Dendritic cell treated with granulocyte-macrophage colony-stimulating factor and Interleukin-4, amounts not matched to agents 40 ng/mL and 50 ng/mL, for 4 days (primary cell): ENCODE measurements at regions not wholly inside any gene's neighbourhood (a gene's known extent, or its start where the extent isn't known, plus 50 kb on each side); places are given as distances from the start of the nearest gene placed in this dataset.
"Not testable (repeated sequence)": the region's sequence is repeated elsewhere in the genome, so short reads cannot be mapped to it uniquely, and the experiment has no call there.

ENCODE experiments used
- H3K27ac Mint-ChIP-seq: one replicate; pipeline ENCODE4 v1.8.0; 2022; ENCODE audit warnings: mild to moderate bottlenecking, mixed read lengths
- H3K27me3 Mint-ChIP-seq: one replicate; pipeline ENCODE4 v1.8.0; 2022; ENCODE audit warnings: mild to moderate bottlenecking, mixed read lengths
- H3K36me3 Mint-ChIP-seq: one replicate; pipeline ENCODE4 v1.8.0; 2022; ENCODE audit warnings: low read depth, mixed read lengths
- H3K4me1 Mint-ChIP-seq: one replicate; pipeline ENCODE4 v1.8.0; 2022; ENCODE audit warnings: low read depth, mixed read lengths
- H3K4me3 Mint-ChIP-seq: one replicate; pipeline ENCODE4 v1.8.0; 2022; ENCODE audit warnings: mild to moderate bottlenecking, moderate library complexity, mixed read lengths
- H3K9me3 Mint-ChIP-seq: one replicate; pipeline ENCODE4 v1.8.0; 2022; ENCODE audit warnings: mixed read lengths
- intact Hi-C: fragments of 100-400 bp; cut with micrococcal nuclease; formaldehyde crosslinking; loops from one replicate; pipeline ENCODE4 v1.15.0; 2022

DNA sequence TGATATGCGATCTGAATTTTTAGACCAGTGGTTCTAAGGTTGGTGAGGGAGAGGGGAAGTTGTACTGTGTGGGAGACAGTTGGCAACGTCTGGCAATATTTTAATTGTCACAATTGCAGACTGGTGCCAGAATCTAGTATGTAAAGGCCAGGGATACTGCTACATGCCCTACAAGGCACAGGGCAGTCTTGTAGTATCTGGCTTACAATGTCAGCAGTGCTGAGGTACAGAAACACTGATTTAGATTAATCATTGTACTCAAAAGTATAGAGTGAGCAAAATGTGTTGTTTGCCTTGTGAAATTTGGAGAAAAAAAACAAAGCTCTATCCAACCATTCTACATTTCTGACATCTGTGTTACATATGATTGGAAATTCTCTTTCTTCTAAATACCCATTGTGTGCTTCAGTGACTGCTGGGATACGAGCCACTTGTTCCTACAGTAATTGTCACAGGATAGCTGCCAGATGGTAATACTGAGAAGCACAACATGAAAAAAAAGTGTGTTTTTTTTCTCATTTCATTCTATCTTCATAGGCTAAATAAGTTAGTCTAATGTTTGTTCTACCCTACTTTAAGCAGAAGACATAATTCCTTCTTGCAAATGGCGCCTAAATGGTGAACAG, 526.7 kb upstream of the AGA start:
- Mint-ChIP-seq H3K4me1 (no peaks in the 10 kb centered on the region), H3K36me3 (no peaks in the 10 kb centered on the region), H3K4me3 (no peak overlapping the region), H3K27me3 (no peaks in the 10 kb centered on the region), H3K27ac (no peak overlapping the region), H3K9me3 (peaks cover 7% of the 10 kb centered on the region)
- intact Hi-C loops: no loop called here

DNA sequence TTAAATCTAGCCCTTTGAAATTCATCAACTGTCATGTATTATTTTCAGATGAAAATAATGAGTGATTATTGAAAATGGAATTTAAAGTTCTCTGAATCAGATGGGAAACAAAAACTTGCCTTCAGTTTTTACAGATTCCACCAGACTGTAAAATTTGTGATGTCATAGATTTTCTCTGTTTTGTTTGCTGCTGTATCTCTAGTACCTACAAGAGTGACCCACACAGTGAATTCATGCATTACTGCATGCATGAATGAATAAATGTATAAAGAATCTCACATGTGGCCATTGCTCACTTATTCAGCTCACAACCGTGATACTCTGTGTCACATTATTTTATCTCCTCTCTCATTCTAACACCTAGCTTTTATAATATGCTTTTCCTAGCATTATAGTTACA, 532.2 kb upstream of the AGA start:
- intact Hi-C loops: no loop called here
- Mint-ChIP-seq H3K4me3 (no peak overlapping the region), H3K4me1 (no peaks in the 10 kb centered on the region), H3K36me3 (no peaks in the 10 kb centered on the region), H3K9me3 (no peaks in the 10 kb centered on the region), H3K27me3 (no peaks in the 10 kb centered on the region), H3K27ac (no peak overlapping the region)

DNA sequence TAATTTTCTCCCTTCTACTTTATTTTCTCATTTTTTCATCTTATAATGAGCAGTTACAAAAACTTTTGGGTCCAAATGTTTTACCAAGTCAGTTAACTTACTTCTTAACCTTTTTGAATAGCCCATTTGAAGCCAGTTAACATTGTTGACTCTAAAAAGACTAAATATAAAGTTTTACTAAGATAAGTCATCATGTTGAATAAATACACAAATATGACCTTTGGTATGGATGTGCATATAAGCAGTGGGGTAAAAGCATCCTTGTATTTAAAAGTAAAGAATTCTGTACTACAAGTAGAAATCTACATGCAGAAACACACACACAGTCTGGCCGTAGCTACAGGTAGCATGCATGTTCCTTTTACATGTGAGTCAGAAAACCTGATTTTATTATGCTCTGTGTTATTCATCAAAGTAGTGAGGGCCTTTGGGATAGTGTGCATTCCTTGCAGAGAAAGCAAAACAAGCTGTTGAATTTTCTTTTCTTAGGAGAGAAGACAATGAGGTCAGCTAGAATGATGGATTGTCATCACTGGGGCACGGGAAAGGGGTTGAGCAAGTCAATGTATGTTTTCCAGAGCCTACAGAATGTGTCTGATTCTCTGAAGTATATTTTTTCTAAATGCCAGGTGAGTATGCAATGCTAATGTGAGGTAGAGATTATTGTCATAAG, 533.2 kb upstream of the AGA start:
- Mint-ChIP-seq H3K36me3 (no peaks in the 10 kb centered on the region), H3K27me3 (no peaks in the 10 kb centered on the region), H3K27ac (no peak overlapping the region), H3K4me3 (no peak overlapping the region), H3K4me1 (no peaks in the 10 kb centered on the region), H3K9me3 (no peaks in the 10 kb centered on the region)
- intact Hi-C loops: no loop called here

DNA sequence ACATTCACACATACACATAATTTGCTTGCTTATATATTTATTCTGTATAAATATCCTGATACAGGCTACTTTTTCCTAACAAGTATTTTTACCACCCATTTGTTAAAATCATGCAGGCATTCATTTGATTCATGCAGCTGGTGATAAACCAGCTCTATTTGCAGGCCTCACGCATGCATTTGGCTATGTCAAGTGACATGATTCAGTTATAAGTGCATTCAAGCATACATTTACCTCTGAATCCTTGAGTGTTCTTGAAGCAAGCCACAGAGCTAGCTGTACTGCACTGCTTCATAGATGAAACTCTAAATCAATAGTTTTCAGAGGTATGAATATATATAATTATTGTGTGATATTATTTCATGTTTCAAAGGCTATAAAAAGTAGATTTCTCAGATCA, 544.0 kb upstream of the AGA start:
- Mint-ChIP-seq H3K4me3 (no peak overlapping the region), H3K27me3 (no peaks in the 10 kb centered on the region), H3K36me3 (no peaks in the 10 kb centered on the region), H3K9me3 (no peaks in the 10 kb centered on the region), H3K27ac (no peak overlapping the region), H3K4me1 (no peaks in the 10 kb centered on the region)
- intact Hi-C loops: no loop called here

DNA sequence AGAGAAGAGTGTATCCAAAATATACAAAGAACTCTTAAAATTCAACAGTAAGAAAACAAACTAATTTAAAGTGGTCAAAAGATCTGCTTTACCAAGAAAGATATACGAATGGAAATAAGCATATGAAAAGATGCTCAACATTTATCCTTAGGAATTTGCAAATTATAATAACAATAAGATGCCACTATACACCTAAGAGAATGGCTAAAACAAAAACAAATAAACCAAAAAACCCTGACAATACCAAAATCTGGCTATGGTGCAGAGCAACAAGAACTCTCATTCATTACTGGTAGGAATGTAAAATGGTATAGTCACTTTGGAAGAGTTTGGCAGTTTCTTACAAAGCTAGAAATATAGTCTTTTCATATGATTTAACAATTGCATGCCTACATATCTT, 545.7 kb upstream of the AGA start:
- H3K36me3 Mint-ChIP-seq: no peaks in the 10 kb centered on the region

DNA sequence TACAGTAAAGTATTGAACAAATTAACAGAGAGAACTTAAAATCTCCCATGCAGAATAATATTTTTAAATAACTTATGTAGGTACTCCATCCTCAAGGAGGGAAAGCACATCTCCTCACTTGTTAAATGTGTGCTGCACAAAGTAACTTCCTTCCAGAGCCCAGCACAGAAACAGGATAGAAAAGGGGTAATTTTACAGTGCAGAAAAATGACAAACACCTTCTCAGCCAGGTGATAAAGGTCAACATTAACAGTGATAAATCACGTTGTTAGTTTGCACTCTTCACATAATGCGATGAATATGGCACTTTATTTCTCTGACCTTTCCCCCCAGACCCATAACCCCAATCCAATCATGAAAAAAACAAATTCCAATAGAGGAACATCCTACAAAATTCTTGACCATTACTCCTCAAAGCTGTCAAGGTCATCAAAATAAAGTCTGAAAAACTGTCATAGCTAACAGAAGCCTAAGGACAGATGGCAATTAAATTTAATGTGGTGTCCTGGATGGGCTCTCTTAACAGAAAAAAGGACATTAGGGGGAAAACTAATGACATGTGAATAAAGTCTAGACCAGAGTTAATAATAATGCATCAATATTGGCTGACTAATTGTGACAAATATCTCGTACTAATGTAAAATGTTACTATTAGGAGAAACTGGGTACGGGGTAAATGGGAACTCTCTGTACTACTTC, 547.4 kb upstream of the AGA start:
- intact Hi-C loops: no loop called here
- no peak overlapping the region for H3K4me3 Mint-ChIP-seq
- H3K27me3 Mint-ChIP-seq: no peaks in the 10 kb centered on the region
- no peaks in the 10 kb centered on the region for H3K4me1 Mint-ChIP-seq
- H3K36me3 Mint-ChIP-seq: no peaks in the 10 kb centered on the region
- H3K27ac Mint-ChIP-seq: no peak overlapping the region
- no peaks in the 10 kb centered on the region for H3K9me3 Mint-ChIP-seq

More for the DNA sequence above, 545.7 kb upstream of the AGA start:
- Mint-ChIP-seq H3K27me3 (no peaks in the 10 kb centered on the region), H3K9me3 (no peaks in the 10 kb centered on the region), H3K4me1 (no peaks in the 10 kb centered on the region), H3K27ac (no peak overlapping the region), H3K4me3 (no peak overlapping the region)
- intact Hi-C loops: no loop called here

DNA sequence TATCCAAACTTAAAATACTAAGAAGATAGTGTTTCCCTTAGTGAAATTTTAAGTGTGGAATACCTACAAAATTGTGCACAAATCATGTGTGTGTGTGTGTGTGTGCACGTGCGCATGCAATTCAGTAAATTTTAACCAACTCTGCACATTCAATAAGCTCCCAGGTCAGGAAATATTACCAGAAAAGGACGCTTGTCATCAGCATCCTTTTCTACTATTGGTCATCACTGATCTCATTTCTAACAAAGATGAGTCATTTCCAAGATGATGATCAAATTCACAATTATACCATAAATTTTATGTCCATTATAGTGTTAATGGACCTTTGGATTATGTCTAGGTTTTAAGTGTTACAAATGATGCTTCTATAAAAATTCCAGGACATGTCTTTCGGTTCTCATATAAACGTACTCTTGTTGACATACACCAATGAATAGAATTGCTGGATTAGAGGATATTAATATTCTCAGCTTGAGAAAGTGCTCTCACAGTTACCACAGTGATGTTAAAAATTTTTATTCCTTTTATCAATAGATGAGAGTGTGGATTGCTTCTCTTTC, 560.9 kb upstream of the AGA start:
- Mint-ChIP-seq H3K4me1 (no peaks in the 10 kb centered on the region), H3K9me3 (peaks cover 33% of the 10 kb centered on the region), H3K36me3 (no peaks in the 10 kb centered on the region), H3K4me3 (no peak overlapping the region), H3K27me3 (no peaks in the 10 kb centered on the region), H3K27ac (no peak overlapping the region)
- intact Hi-C loops: no loop called here

DNA sequence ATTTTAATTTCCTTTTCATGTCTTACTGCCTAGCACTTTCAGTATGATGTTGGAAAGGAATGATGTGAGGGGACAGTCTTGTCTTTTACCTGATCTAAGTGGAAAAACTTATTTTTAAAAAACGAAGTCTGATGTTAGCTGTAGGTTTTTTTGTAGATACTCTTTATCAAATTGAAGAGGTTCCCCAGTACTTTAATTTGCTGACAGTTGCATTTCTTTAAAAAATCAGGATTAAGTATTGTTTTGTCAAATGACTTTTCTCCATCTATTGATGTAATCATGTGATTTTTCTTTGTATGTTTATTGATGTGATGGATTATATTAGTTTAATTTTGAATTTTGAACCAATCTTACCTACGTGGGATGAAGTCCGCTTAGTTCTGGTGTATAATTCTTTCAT, 568.4 kb upstream of the AGA start:
- H3K9me3 Mint-ChIP-seq: peaks cover 20% of the 10 kb centered on the region
- H3K4me3 Mint-ChIP-seq: no peak overlapping the region
- H3K4me1 Mint-ChIP-seq: no peaks in the 10 kb centered on the region
- H3K36me3 Mint-ChIP-seq: no peaks in the 10 kb centered on the region
- intact Hi-C loops: no loop called here
- no peaks in the 10 kb centered on the region for H3K27me3 Mint-ChIP-seq
- no peak overlapping the region for H3K27ac Mint-ChIP-seq

DNA sequence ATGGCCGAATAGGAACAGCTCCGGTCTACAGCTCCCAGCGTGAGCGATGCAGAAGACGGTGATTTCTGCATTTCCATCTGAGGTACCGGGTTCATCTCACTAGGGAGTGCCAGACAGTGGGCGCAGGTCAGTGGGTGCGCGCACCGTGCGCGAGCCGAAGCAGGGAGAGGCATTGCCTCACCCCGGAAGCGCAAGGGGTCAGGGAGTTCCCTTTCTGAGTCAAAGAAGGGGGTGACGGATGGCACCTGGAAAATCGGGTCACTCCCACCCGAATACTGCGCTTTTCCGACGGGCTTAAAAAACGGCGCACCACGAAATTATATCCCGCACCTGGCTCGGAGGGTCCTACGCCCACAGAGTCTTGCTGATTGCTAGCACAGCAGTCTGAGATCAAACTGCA, 572.8 kb upstream of the AGA start:
- intact Hi-C loops, H3K4me3 Mint-ChIP-seq, H3K9me3 Mint-ChIP-seq, H3K36me3 Mint-ChIP-seq, H3K4me1 Mint-ChIP-seq, H3K27ac Mint-ChIP-seq, H3K27me3 Mint-ChIP-seq: not testable (repeated sequence)

DNA sequence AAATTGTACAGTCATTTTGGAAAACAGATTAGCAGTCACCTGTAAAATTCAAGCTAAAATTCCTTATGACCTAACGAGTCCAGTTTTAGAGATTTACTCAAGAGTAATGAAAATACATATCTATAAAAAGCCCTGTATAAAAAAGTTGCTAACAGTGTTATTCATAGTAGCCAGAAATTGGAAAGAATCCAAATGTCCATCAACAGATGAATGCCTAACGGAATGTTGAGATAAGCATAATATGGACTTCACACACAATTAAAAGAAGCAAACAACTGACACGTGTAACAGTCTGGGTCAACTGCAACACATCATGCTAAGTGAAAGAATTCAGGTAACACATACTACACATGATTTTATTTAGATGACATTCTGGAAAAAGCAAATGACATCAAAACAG, 584.8 kb upstream of the AGA start:
- H3K4me1 Mint-ChIP-seq: no peaks in the 10 kb centered on the region
- no peak overlapping the region for H3K27ac Mint-ChIP-seq

DNA sequence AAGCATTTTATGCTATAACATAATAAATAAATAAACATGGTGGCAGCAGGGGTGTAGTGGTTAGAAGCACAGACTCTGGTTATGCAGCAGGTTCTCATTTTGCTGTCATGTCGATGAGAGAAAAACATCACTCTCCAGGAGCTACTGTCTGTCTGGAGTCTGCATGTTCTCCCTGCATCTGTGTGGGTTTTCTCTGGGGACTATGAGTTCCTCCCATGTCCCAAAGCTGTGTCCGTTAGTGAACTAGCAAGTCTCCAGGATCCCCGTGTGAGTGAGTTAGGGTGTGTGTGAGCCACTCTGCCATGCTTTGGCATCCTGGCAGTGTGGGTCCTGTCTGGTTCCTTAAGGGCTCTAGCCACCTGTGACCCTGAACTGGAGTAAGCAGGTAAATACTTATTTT, 585.6 kb upstream of the AGA start:
- no peaks in the 10 kb centered on the region for H3K4me1 Mint-ChIP-seq
- H3K27ac Mint-ChIP-seq: no peak overlapping the region
- no peak overlapping the region for H3K4me3 Mint-ChIP-seq
- intact Hi-C loops: no loop called here
- H3K27me3 Mint-ChIP-seq: no peaks in the 10 kb centered on the region
- peaks cover 21% of the 10 kb centered on the region for H3K9me3 Mint-ChIP-seq
- no peaks in the 10 kb centered on the region for H3K36me3 Mint-ChIP-seq

More for the DNA sequence above, 584.8 kb upstream of the AGA start:
- Mint-ChIP-seq H3K27me3 (no peaks in the 10 kb centered on the region), H3K4me3 (no peak overlapping the region), H3K36me3 (no peaks in the 10 kb centered on the region), H3K9me3 (peaks cover 17% of the 10 kb centered on the region)
- intact Hi-C loops: no loop called here

DNA sequence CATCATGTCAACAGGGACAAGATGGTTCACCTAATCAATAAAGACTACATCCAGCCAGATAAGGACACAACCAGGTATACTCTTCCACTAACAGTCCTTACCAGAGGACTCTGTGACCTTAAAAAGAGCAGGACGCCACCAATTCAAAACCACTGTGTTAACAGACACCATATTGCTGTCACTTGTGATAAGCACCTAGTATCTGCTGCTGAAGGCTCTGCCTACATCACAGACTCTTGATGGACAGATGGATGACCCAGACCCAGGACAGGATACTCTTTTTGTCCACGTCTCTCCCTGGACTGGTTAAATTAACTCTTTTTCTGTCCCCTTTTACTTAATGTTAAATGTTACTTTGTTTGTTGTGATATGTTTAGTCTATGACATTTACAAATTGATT, 586.2 kb upstream of the AGA start:
- H3K27me3 Mint-ChIP-seq: no peaks in the 10 kb centered on the region
- peaks cover 23% of the 10 kb centered on the region for H3K9me3 Mint-ChIP-seq
- H3K4me3 Mint-ChIP-seq: no peak overlapping the region
- no peak overlapping the region for H3K27ac Mint-ChIP-seq
- intact Hi-C loops: no loop called here
- H3K4me1 Mint-ChIP-seq: no peaks in the 10 kb centered on the region
- H3K36me3 Mint-ChIP-seq: no peaks in the 10 kb centered on the region

DNA sequence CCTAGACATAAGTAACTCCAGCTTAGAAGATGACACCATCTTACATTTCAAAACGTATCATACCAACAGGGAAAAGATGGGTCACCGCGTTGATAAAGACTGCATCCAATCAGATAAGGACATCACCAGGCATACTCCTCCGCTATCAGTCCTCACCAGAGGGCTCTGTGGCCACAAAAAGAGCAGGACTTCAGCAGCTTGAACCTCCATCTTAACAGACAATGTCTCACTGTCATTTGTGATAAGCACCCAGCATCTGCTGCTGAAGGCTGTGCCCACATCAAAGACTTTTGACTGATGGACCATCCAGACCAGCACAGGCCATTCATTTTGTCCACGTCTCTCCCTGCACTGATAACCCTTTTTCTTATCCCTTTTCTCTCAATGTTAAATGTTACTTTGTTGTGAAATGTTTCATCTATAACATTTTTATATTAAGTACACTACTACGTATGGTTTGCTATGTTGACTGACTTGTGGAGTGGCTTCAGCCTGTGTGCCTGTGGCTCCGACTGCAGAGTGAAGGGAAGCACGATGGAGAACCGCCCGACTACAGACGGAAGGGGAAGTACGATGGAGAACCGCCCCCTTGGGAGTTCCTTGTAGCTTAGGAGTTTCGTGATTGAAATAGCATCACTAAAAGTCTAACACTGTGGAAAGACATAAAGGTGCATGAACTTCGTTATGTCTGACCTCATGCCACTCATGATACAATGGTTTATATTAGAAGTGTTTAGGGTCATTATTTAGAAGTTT, 595.4 kb upstream of the AGA start:
- H3K36me3 Mint-ChIP-seq: no peaks in the 10 kb centered on the region
- intact Hi-C loops: no loop called here
- peaks cover 42% of the 10 kb centered on the region for H3K9me3 Mint-ChIP-seq
- no peak overlapping the region for H3K27ac Mint-ChIP-seq
- no peaks in the 10 kb centered on the region for H3K27me3 Mint-ChIP-seq
- no peaks in the 10 kb centered on the region for H3K4me1 Mint-ChIP-seq
- no peak overlapping the region for H3K4me3 Mint-ChIP-seq

DNA sequence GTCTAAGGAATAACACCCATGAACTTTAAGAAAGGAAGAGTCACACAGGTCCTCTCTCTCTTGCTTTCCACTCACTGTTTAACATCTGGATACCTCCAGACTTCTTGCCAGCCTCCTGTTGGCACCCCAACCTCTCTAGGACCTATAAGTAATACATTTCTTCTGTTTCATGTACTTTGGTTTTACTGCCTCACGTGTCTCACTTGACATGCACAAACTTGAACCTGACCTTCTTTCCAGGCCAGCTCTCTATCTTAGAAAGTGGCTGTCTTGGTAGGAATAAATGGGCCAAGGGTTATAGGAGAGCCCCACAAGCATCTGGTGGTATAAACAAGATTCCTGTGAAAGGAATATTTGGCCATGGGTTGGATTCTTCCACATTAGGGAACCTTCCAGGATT, 614.8 kb upstream of the AGA start:
- intact Hi-C loops: no loop called here
- H3K27me3 Mint-ChIP-seq: no peaks in the 10 kb centered on the region
- H3K9me3 Mint-ChIP-seq: peaks cover 20% of the 10 kb centered on the region
- H3K27ac Mint-ChIP-seq: no peak overlapping the region
- H3K4me1 Mint-ChIP-seq: no peaks in the 10 kb centered on the region
- H3K4me3 Mint-ChIP-seq: no peak overlapping the region
- H3K36me3 Mint-ChIP-seq: no peaks in the 10 kb centered on the region
